CD4-positive, alpha-beta T cell (primary cell): ENCODE measurements at regions not wholly inside any gene's neighbourhood (a gene's known extent, or its start where the extent isn't known, plus 50 kb on each side); places are given as distances from the start of the nearest gene placed in this dataset.
A peak's percentile ranks its signal among the peaks of the same experiment; 100 is the strongest.

ENCODE experiments used
- ATAC-seq: fragments of 200-7000 bp; cut with Tn5 transposase; one replicate; pipeline ENCODE4 v1.10.0; 2022; ENCODE audit warnings: mild to moderate bottlenecking; ENCODE audit not compliant: poor library complexity
- CTCF ChIA-PET: fragments of 350-600 bp; sonication (Branson Sonifier 250); formaldehyde crosslinking; loops from one replicate; lab custom pipeline; 2021; ENCODE audit warnings: antibody characterized with exemption, inconsistent platforms; lab: Charles Lee
- POLR2A ChIA-PET: fragments of 350-600 bp; sonication (Branson Sonifier 250); formaldehyde crosslinking; loops from one replicate; lab custom pipeline; 2021; ENCODE audit warnings: antibody characterized with exemption, inconsistent platforms; lab: Charles Lee
- DNase-seq, 14 experiments: peaks; one replicate each; pipeline ENCODE4 v3.0.0-alpha.2; 2013 to 2020; ENCODE audit warnings: mixed read lengths in 2 of 14
- H3K27ac ChIP-seq, 2 donors: one replicate each; pipeline versions ENCODE4 v1.5.1 to v1.7.0; 2013; ENCODE audit warnings: low read length in 2 of 2, low read depth in 1 of 2, mild to moderate bottlenecking in 1 of 2
- H3K27me3 ChIP-seq, 2 experiments: 1 replicate in 1 of 2; 2 replicates in 1 of 2; pipeline versions ENCODE4 v1.6.1 to v1.7.0; 2013; ENCODE audit warnings: low read length in 2 of 2, control low read depth in 1 of 2, mild to moderate bottlenecking in 1 of 2, moderate library complexity in 1 of 2; ENCODE audit not compliant: insufficient read depth in 2 of 2, control insufficient read depth in 1 of 2
- H3K36me3 ChIP-seq: one replicate; pipeline ENCODE4 v1.6.1; 2013; ENCODE audit warnings: low read length, control low read depth; ENCODE audit not compliant: insufficient read depth
- H3K4me1 ChIP-seq: one replicate; pipeline ENCODE4 v1.6.1; 2013; ENCODE audit warnings: low read length, control low read depth; ENCODE audit not compliant: insufficient read depth
- H3K4me3 ChIP-seq: one replicate; pipeline ENCODE4 v1.5.1; 2013; ENCODE audit warnings: mild to moderate bottlenecking, low read length, moderate library complexity
- H3K9me3 ChIP-seq, 2 experiments: 1 replicate in 1 of 2; 2 replicates in 1 of 2; pipeline versions ENCODE4 v1.6.1 to v1.7.0; 2013; ENCODE audit warnings: low read length in 2 of 2, mild to moderate bottlenecking in 2 of 2, control low read depth in 1 of 2, moderate library complexity in 1 of 2; ENCODE audit not compliant: control insufficient read depth in 1 of 2, insufficient read depth in 1 of 2
- H3K27ac Mint-ChIP-seq: one replicate; pipeline ENCODE4 v1.8.0; 2020; ENCODE audit warnings: mixed read lengths
- H3K27me3 Mint-ChIP-seq: one replicate; pipeline ENCODE4 v1.8.0; 2021; ENCODE audit warnings: mixed read lengths
- H3K36me3 Mint-ChIP-seq: one replicate; pipeline ENCODE4 v1.8.0; 2021; ENCODE audit warnings: low read depth, mixed read lengths
- H3K4me1 Mint-ChIP-seq: one replicate; pipeline ENCODE4 v1.8.0; 2021; ENCODE audit warnings: low read depth, mixed read lengths
- H3K4me3 Mint-ChIP-seq: one replicate; pipeline ENCODE4 v1.8.0; 2020; ENCODE audit warnings: mild to moderate bottlenecking, mixed read lengths
- H3K9me3 Mint-ChIP-seq: one replicate; pipeline ENCODE4 v1.8.0; 2020; ENCODE audit warnings: mixed read lengths
- CTCF ChIP-seq: fragments of 200-600 bp; IDR thresholded peaks from one replicate; pipeline ENCODE4 v1.8.0; 2022; ENCODE audit warnings: antibody characterized with exemption, mild to moderate bottlenecking
- intact Hi-C, 2 experiments: fragments of 100-400 bp; cut with DNase I in 1 of 2; cut with micrococcal nuclease in 1 of 2; formaldehyde crosslinking; loops; one replicate each; pipeline versions ENCODE4 v1.15.1 to v1.9.0; 2023 to 2025; cut with DNase I, micrococcal nuclease

- POLR2A ChIA-PET: no interaction called here
- peaks cover 23% of the 10 kb centered on the region for H3K27me3 Mint-ChIP-seq
Observed at GRCh38 chr4:112753333-112753732, 116.4 kb downstream of the LARP7 start.

DNA sequence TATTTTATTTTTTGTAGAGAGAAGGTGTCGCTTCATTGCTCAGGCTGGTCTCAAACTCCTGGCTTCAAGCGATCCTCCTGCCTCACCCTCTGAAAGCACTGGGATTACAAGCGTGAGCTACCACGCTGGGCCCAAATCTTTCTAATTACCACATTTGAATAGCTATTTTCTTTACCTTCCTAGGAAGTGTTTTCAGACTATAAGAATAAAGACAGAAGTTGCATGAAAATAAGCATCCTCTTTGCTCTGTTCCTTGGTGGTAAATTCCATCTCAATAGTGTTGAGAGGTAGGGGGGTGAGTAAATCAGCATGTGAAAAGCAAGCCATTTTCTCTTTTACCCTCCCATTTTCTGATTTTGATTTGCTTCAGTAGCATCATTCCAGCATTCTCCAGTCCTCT, 122.4 kb downstream of the LARP7 start:
- H3K4me3 Mint-ChIP-seq: no peak overlapping the region
- ChIA-PET CTCF (no interaction called here), POLR2A (no interaction called here)
- Histone ChIP-seq H3K27ac (no peak overlapping the region), H3K9me3 (no peaks in the 10 kb centered on the region), H3K4me3 (no peak overlapping the region), H3K36me3 (no peaks in the 10 kb centered on the region), H3K4me1 (no peaks in the 10 kb centered on the region), H3K27me3 (no peaks in the 10 kb centered on the region)
- no peaks in the 10 kb centered on the region for H3K9me3 Mint-ChIP-seq
- intact Hi-C loops: no loop called here
- ATAC-seq (no peak), DNase-seq (no peak)
- H3K4me1 Mint-ChIP-seq: no peaks in the 10 kb centered on the region
- H3K27ac Mint-ChIP-seq: no peak overlapping the region
- peaks cover 10% of the 10 kb centered on the region for H3K27me3 Mint-ChIP-seq
- TF ChIP-seq CTCF: no peak
- no peaks in the 10 kb centered on the region for H3K36me3 Mint-ChIP-seq

More at GRCh38 chr4:112753333-112753732, 116.4 kb downstream of the LARP7 start:
- H3K9me3 ChIP-seq: no peaks in the 10 kb centered on the region
- no peak for ATAC-seq
- H3K36me3 ChIP-seq: no peaks in the 10 kb centered on the region
- no peak for DNase-seq
- no peaks in the 10 kb centered on the region for H3K4me1 ChIP-seq
- Mint-ChIP-seq H3K36me3 (no peaks in the 10 kb centered on the region), H3K27ac (no peak overlapping the region), H3K4me1 (no peaks in the 10 kb centered on the region), H3K9me3 (no peaks in the 10 kb centered on the region), H3K4me3 (no peak overlapping the region)
- H3K4me3 ChIP-seq: no peak overlapping the region
- peaks cover 0 to 4% of the 10 kb centered on the region in 2 experiments for H3K27me3 ChIP-seq
- TF ChIP-seq CTCF: no peak
- no peak overlapping the region for H3K27ac ChIP-seq
- CTCF ChIA-PET: interaction anchor here (0.8 kb wide), 1 partner anchor 12 kb away, joined by 4 read pairs; no protein-coding TSS in a partner anchor
- intact Hi-C loops: no loop called here

- no peaks in the 10 kb centered on the region for H3K9me3 ChIP-seq
- Mint-ChIP-seq H3K27ac (no peak overlapping the region), H3K36me3 (no peaks in the 10 kb centered on the region), H3K9me3 (no peaks in the 10 kb centered on the region), H3K27me3 (peaks cover 14% of the 10 kb centered on the region), H3K4me3 (no peak overlapping the region), H3K4me1 (no peaks in the 10 kb centered on the region)
- peak; percentile 29 for TF ChIP-seq CTCF
- DNase-seq: peak in 3 of 14 experiments; percentile 3 to 22 (median 11)
- CTCF ChIA-PET: interaction anchor here (0.6 to 1.1 kb wide), 3 partner anchors 12 to 149 kb away, joined by 3 to 4 read pairs (median 4); no protein-coding TSS in a partner anchor
- no peaks in the 10 kb centered on the region for H3K4me1 ChIP-seq
- intact Hi-C loops: loop anchor here (5.0 to 10.0 kb wide), 3 partner anchors 438 to 1929 kb away; no protein-coding TSS in a partner anchor
- no peak for ATAC-seq
- POLR2A ChIA-PET: no interaction called here
- no peaks in the 10 kb centered on the region for H3K36me3 ChIP-seq
- no peaks in the 10 kb centered on the region for H3K27me3 ChIP-seq
- no peak overlapping the region for H3K4me3 ChIP-seq
- H3K27ac ChIP-seq: no peak overlapping the region
Observed at GRCh38 chr4:112765317-112765974, 128.5 kb downstream of the LARP7 start.
